Natural killer cell treated with Interleukin-12 subunit alpha and Interleukin-12 subunit beta and Interleukin-15 and Interleukin-18, amount 100 ng/mL, for 72 hours (primary cell): ENCODE measurements at regions not wholly inside any gene's neighbourhood (a gene's known extent, or its start where the extent isn't known, plus 50 kb on each side); places are given as distances from the start of the nearest gene placed in this dataset.

Source experiments
- ATAC-seq, 2 donors: fragments of 150-1000 bp; cut with Tn5 transposase in 1 of 2; sonication (Bioruptor Pico), chemical (Tn5 transposase) in 1 of 2; 2 replicates each; pipeline ENCODE4 v1.10.0; 2021
- DNase-seq: peaks from one replicate; pipeline ENCODE4 v3.0.0; 2022; ENCODE audit warnings: low spot score
- H3K27ac Mint-ChIP-seq, 2 donors: 1 replicate in 1 of 2; 2 replicates in 1 of 2; pipeline ENCODE4 v1.8.0; 2022; ENCODE audit warnings: mixed read lengths in 2 of 2, mild to moderate bottlenecking in 1 of 2, moderate library complexity in 1 of 2
- H3K27me3 Mint-ChIP-seq, 2 donors: 1 replicate in 1 of 2; 2 replicates in 1 of 2; pipeline ENCODE4 v1.8.0; 2022; ENCODE audit warnings: mixed read lengths in 2 of 2
- H3K36me3 Mint-ChIP-seq: one replicate; pipeline ENCODE4 v1.8.0; 2022; ENCODE audit warnings: mixed read lengths
- H3K4me1 Mint-ChIP-seq, 2 donors: 1 replicate in 1 of 2; 2 replicates in 1 of 2; pipeline ENCODE4 v1.8.0; 2022; ENCODE audit warnings: low read depth in 2 of 2, mixed read lengths in 2 of 2, mild to moderate bottlenecking in 1 of 2
- H3K4me3 Mint-ChIP-seq: one replicate; pipeline ENCODE4 v1.8.0; 2022; ENCODE audit warnings: mixed read lengths
- H3K9me3 Mint-ChIP-seq: 2 replicates; pipeline ENCODE4 v1.8.0; 2022; ENCODE audit warnings: mixed read lengths

DNA sequence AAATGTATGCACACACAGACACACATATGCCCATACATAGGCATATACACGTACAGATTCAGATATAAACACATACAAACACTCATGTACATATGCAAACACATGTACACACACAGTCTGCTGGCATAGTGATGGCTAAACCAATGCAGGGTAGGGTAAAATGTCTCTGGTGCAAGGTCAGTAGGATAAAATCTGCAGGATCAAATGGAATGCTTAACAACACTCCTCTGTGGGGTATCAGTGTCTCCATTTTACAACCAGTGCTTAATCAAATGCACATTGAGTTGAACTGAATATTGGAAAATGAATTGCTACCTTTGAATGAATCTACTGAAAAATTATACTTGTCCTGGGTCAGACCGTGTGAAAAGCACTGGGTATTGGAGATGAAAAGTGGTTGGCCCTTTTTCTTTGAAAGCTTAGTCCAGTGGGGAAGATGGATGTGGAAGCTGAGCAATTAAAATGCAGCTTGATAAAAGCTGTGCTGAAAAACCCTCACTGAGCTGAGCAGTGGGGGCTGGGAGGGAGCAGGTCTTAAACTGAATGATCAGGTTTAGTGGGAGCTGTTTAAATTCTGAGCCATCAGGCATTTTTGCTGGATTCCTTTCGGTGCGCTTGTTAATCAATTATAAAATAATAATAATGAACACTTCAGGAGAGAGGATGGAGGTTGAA lies 314.7 kb downstream of the HAPSTR1 start:
- Mint-ChIP-seq H3K27ac (no peak overlapping the region), H3K36me3 (no peaks in the 10 kb centered on the region)
- no peak for DNase-seq

GRCh38 chr16:9407206-9407758 lies 315.8 kb downstream of the HAPSTR1 start:
- Mint-ChIP-seq H3K4me3 (no peak overlapping the region), H3K4me1 (no peaks in the 10 kb centered on the region), H3K36me3 (no peaks in the 10 kb centered on the region), H3K27ac (no peak overlapping the region), H3K9me3 (peaks cover 6% of the 10 kb centered on the region), H3K27me3 (peaks cover 2 to 7% of the 10 kb centered on the region in 2 donors)
- ATAC-seq (no peak), DNase-seq (no peak)

More for the DNA sequence above, 314.7 kb downstream of the HAPSTR1 start:
- no peak for ATAC-seq
- Mint-ChIP-seq H3K4me3 (no peak overlapping the region), H3K9me3 (peaks cover 6% of the 10 kb centered on the region), H3K27me3 (peaks cover 2 to 7% of the 10 kb centered on the region in 2 donors), H3K4me1 (no peaks in the 10 kb centered on the region)

- Mint-ChIP-seq H3K4me3 (no peak overlapping the region), H3K9me3 (peaks cover 6% of the 10 kb centered on the region), H3K4me1 (no peaks in the 10 kb centered on the region), H3K27ac (no peak overlapping the region), H3K27me3 (peaks cover 2 to 7% of the 10 kb centered on the region in 2 donors), H3K36me3 (no peaks in the 10 kb centered on the region)
- DNase-seq (no peak), ATAC-seq (no peak)
Measured at GRCh38 chr16:9408297-9408878, 316.9 kb downstream of the HAPSTR1 start.

DNA sequence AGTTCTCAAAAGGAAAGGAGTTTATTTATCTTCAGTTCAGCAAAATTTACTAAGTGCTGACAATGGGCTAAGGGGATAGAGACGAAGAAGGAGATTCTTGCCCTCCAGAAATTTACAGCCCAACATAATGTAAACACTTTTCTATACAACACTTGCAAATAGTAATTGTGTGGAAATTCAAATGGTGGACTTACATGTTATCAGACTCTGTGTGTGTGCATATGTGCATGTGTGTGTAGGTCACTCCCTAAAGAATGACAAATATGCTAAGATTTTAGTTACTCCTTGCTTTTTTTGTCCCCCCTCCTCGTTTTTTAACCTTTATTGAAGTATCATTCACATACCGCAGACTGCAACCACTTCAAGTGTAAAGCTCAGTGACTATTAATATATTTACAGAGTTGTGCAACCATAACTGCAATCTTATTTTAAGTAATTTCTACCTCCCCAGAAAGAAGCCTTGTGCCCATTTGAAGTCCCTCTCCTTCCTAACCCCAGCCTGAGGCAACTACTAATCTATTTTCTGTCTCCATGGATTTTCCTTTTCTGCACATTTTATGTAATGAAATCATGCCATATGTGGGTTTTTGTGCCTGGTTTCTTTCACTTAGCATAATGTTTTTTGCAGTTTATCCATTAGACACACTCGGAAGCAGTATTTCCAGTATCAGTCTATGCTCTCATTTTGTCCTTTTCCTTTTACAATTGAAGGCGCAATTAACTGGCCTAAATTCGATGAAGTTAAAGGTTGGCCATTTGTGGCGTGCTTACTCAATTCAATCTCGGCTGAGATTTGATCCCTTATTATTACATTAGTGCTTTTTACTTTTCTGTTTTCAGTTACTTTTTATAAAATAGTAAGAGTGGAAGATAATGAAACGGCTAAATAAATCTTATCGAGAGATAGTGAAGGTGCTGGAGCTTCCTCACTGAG lies 318.4 kb downstream of the HAPSTR1 start:
- ATAC-seq (no peak), DNase-seq (no peak)
- Mint-ChIP-seq H3K36me3 (no peaks in the 10 kb centered on the region), H3K9me3 (peaks cover 3% of the 10 kb centered on the region), H3K4me1 (no peaks in the 10 kb centered on the region), H3K27me3 (peaks cover 0 to 7% of the 10 kb centered on the region in 2 donors), H3K27ac (no peak overlapping the region), H3K4me3 (no peak overlapping the region)

DNA sequence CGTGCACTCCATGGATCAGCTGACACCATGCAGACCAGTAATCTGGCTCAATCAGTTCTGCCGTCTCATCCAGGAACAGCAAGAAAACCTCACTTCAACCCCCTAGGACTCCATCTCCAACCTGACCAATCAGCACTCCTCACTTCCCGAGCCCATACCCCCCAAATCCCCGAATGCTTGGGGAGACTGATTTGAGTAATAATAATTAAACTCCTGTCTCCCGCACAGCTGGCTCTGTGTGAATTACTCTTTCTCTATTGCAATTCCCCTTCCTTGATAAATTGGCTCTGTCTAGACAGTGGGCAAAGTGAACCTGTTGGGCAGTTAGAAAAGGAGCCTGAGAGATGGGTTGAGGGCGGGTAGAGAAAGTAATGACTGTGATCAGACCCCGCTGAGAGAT lies 320.0 kb downstream of the HAPSTR1 start:
- H3K4me1 Mint-ChIP-seq, result no peaks in the 10 kb centered on the region

GRCh38 chr16:9412031-9412914 lies 320.8 kb downstream of the HAPSTR1 start:
- Mint-ChIP-seq H3K4me1 (no peaks in the 10 kb centered on the region), H3K36me3 (no peaks in the 10 kb centered on the region), H3K4me3 (no peak overlapping the region), H3K27me3 (peaks cover 0 to 3% of the 10 kb centered on the region in 2 donors), H3K27ac (no peak overlapping the region), H3K9me3 (peaks cover 4% of the 10 kb centered on the region)
- no peak for ATAC-seq
- DNase-seq, result no peak

More for the DNA sequence above, 320.0 kb downstream of the HAPSTR1 start:
- ATAC-seq (no peak), DNase-seq (no peak)
- no peak overlapping the region for H3K4me3 Mint-ChIP-seq
- H3K9me3 Mint-ChIP-seq, result peaks cover 3% of the 10 kb centered on the region
- no peak overlapping the region for H3K27ac Mint-ChIP-seq
- H3K36me3 Mint-ChIP-seq, result no peaks in the 10 kb centered on the region
- H3K27me3 Mint-ChIP-seq, result peaks cover under 1 to 3% of the 10 kb centered on the region in 2 donors

DNA sequence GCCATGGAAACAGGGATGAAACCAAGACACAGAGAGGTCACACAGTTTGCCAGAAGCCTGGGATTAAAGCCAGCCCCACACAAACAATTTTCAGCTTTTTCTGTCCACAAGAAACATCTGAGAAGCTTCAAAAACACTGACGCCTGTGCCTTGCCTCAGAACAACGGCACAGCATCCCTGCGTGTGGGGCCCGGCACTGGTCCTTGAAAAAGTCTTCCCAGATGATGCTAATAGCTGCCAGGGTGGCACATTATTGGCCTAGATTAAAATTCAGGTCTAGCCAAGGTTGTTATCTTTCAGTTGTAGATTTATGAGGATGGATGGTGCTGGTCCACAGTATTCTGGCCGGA lies 321.4 kb downstream of the HAPSTR1 start:
- Mint-ChIP-seq H3K9me3 (peaks cover 4% of the 10 kb centered on the region), H3K36me3 (no peaks in the 10 kb centered on the region), H3K4me1 (no peaks in the 10 kb centered on the region), H3K27me3 (peaks cover 0 to 3% of the 10 kb centered on the region in 2 donors), H3K27ac (no peak overlapping the region), H3K4me3 (no peak overlapping the region)
- ATAC-seq (no peak), DNase-seq (no peak)

DNA sequence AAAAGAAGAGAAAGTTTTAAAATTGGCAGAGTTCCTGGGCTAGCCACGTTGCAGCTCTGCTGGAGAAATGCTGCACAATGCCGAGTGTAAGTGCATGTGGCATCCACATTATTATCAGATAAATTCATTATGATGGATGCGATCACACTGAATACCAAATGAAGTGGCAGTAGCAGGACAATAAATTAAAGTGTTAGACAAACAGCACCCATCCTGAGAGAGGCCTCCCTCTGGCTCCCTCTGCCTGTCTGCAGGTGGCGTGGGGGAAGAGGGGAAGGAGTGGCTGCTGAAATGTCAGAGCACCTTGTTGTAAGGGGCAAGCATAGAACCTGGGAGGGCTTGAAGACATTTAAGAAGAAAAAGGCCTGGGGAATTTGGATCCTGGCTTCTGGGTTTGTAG lies 324.1 kb downstream of the HAPSTR1 start:
- Mint-ChIP-seq H3K9me3 (peaks cover 7% of the 10 kb centered on the region), H3K27ac (no peak overlapping the region), H3K4me3 (no peak overlapping the region), H3K36me3 (no peaks in the 10 kb centered on the region), H3K27me3 (peaks cover 0 to 3% of the 10 kb centered on the region in 2 donors), H3K4me1 (no peaks in the 10 kb centered on the region)
- DNase-seq (no peak), ATAC-seq (no peak)

GRCh38 chr16:9417898-9418297 lies 326.5 kb downstream of the HAPSTR1 start:
- no peak for ATAC-seq
- no peaks in the 10 kb centered on the region for H3K4me1 Mint-ChIP-seq
- H3K9me3 Mint-ChIP-seq, result peaks cover 7% of the 10 kb centered on the region
- no peak overlapping the region for H3K27ac Mint-ChIP-seq
- no peak for DNase-seq
- H3K27me3 Mint-ChIP-seq, result peaks cover 0 to 3% of the 10 kb centered on the region in 2 donors
- H3K36me3 Mint-ChIP-seq, result no peaks in the 10 kb centered on the region
- H3K4me3 Mint-ChIP-seq, result no peak overlapping the region

- H3K4me1 Mint-ChIP-seq, result no peaks in the 10 kb centered on the region
- no peaks in the 10 kb centered on the region for H3K36me3 Mint-ChIP-seq
- DNase-seq (no peak), ATAC-seq (no peak)
- no peak overlapping the region for H3K27ac Mint-ChIP-seq
- H3K27me3 Mint-ChIP-seq, result peaks cover 0 to 3% of the 10 kb centered on the region in 2 donors
- no peak overlapping the region for H3K4me3 Mint-ChIP-seq
- peaks cover 7% of the 10 kb centered on the region for H3K9me3 Mint-ChIP-seq
Measured at GRCh38 chr16:9419161-9419560, 327.7 kb downstream of the HAPSTR1 start.

GRCh38 chr16:9422762-9423513 lies 331.5 kb downstream of the HAPSTR1 start:
- Mint-ChIP-seq H3K27ac (no peak overlapping the region), H3K36me3 (no peaks in the 10 kb centered on the region), H3K9me3 (peaks cover 8% of the 10 kb centered on the region), H3K4me3 (no peak overlapping the region), H3K27me3 (peaks cover 0 to 8% of the 10 kb centered on the region in 2 donors), H3K4me1 (no peaks in the 10 kb centered on the region)
- DNase-seq, result no peak
- ATAC-seq, result no peak

GRCh38 chr16:9425236-9425635 lies 333.8 kb downstream of the HAPSTR1 start:
- peaks cover 5% of the 10 kb centered on the region for H3K9me3 Mint-ChIP-seq
- no peak overlapping the region for H3K4me3 Mint-ChIP-seq
- H3K27me3 Mint-ChIP-seq, result peaks cover 0 to 8% of the 10 kb centered on the region in 2 donors
- H3K27ac Mint-ChIP-seq, result no peak overlapping the region
- ATAC-seq, result no peak
- no peak for DNase-seq
- no peaks in the 10 kb centered on the region for H3K4me1 Mint-ChIP-seq
- no peaks in the 10 kb centered on the region for H3K36me3 Mint-ChIP-seq
